Heart left ventricle (tissue), 13 donors: ENCODE measurements at regions not wholly inside any gene's neighbourhood (a gene's known extent, or its start where the extent isn't known, plus 50 kb on each side); places are given as distances from the start of the nearest gene placed in this dataset.
"Not testable (repeated sequence)": the region's sequence is repeated elsewhere in the genome, so short reads cannot be mapped to it uniquely, and the experiment has no call there.

Source experiments
- POLR2A ChIP-seq, 2 donors: fragments of 450-650 bp; IDR thresholded peaks; one replicate each; pipeline ENCODE4 v1.6.1; 2017; ENCODE audit warnings: antibody characterized with exemption in 2 of 2, mild to moderate bottlenecking in 2 of 2, moderate library complexity in 2 of 2
- TF ChIP-seq, protein P1 (sequence below), 12 donors: fragments of 200-600 bp; sonication (generic) in 4 of 12; IDR thresholded peaks; one replicate each; pipeline versions ENCODE4 v1.5.0 to v1.8.0; 2018 to 2022; ENCODE audit warnings: antibody characterized with exemption in 12 of 12, mild to moderate bottlenecking in 5 of 12
- donor health status: ischemic (EF 13 %, LVEDD 7.1; RV severe dilation, severe dysfunction).
- donor health status: DM: no; HTN: yes; CAD: no.
- donor health status: DM: no; HTN: no; CAD: no.
- donor health status: ischemic (EF 25% LVEDD 6.9; RV normal size, moderate dysfunction).
- donor health status: ischemic (EF 25% LVEDD 5.7; RV mildly dilated, moderate dysfunction).
- donor health status: ischemic (EF 35%, LVEDD 5.7; RV mildly dilated, moderate dysfunction).
- donor health status: nonischemic (EF 11% LVEDD 7.7; RV severe dilation, severe dysfunction).
- donor health status: DM: yes; HTN: yes; CAD: no.
- donor health status: PGD.
- donor health status: ischemic (EF 29% LVEDD 5.4; RV normal size, mild dysfunction).
- donor health status: nonischemic (EF 23%, LVEDD 6.1; RV moderate dilation, normal function).

DNA sequence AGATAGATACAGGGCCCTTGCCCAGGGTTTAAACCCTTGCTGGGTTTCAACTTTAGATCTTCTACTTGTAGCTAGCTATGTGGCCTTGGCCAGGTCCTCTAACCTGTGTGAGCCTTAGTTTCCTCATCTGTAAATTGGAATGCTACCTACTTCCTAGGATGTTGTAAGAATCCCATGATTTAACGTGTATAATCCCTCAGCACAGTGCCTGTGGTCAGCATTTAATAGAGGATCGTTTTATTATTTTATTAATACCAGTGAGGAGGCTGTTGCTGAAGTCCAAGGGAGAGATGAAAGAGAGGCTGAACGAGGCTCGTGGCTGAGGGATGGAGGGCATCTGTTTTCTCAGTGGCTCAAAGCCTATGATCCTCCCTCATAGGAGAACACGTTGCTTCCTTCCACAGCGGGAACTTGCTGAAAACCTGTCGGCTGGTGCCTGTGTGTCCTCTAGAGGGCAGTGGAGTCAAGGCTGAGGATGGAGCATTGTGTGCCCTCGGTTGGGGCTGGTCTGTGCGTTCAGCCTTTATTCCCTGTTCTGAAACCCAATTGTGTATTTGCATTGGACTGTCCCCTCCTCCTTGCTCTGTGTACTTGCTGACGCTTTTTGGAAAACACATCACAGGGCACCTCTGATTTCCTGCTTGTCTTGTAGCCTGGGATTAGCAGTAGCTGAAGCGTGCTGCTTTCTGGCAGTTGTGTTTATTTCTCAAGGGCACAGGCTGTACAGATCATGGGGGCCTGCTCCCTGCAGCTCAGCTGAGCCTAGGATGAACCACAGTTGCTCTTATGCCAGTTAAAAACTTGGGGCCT is 104.3 kb downstream of the PROP1 start:
- TF ChIP-seq, protein P1, sequence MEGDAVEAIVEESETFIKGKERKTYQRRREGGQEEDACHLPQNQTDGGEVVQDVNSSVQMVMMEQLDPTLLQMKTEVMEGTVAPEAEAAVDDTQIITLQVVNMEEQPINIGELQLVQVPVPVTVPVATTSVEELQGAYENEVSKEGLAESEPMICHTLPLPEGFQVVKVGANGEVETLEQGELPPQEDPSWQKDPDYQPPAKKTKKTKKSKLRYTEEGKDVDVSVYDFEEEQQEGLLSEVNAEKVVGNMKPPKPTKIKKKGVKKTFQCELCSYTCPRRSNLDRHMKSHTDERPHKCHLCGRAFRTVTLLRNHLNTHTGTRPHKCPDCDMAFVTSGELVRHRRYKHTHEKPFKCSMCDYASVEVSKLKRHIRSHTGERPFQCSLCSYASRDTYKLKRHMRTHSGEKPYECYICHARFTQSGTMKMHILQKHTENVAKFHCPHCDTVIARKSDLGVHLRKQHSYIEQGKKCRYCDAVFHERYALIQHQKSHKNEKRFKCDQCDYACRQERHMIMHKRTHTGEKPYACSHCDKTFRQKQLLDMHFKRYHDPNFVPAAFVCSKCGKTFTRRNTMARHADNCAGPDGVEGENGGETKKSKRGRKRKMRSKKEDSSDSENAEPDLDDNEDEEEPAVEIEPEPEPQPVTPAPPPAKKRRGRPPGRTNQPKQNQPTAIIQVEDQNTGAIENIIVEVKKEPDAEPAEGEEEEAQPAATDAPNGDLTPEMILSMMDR (IDR thresholded peaks at IDR 0.05): peak; percentile 19 to 46 (median 34)
- not testable (repeated sequence) for TF ChIP-seq POLR2A (IDR thresholded peaks at IDR 0.05)
